ENCODE measurements at regions not wholly inside any gene's neighbourhood (a gene's known extent, or its start where the extent isn't known, plus 50 kb on each side); places are given as distances from the start of the nearest gene placed in this dataset.

DNA sequence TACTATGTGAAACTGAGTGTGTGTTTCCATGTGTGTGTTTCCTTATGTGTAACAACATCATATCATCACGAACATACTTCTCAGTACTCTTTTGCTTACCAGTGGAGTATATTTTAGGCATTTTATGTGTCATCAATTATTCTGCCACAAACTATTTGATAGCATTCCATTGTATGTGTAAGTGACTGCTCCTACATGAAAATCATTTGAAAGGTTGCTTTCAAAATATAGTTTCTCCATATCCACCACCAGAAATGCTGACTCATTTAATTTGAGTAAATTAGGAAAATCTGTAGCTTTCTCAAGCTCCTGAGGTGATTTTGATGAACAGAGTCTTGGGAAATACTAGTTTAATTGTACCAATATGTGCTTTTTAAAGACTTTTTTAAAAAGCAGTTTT lies 376.2 kb downstream of the PCDH18 start:
- TF ChIP-seq, protein P1, sequence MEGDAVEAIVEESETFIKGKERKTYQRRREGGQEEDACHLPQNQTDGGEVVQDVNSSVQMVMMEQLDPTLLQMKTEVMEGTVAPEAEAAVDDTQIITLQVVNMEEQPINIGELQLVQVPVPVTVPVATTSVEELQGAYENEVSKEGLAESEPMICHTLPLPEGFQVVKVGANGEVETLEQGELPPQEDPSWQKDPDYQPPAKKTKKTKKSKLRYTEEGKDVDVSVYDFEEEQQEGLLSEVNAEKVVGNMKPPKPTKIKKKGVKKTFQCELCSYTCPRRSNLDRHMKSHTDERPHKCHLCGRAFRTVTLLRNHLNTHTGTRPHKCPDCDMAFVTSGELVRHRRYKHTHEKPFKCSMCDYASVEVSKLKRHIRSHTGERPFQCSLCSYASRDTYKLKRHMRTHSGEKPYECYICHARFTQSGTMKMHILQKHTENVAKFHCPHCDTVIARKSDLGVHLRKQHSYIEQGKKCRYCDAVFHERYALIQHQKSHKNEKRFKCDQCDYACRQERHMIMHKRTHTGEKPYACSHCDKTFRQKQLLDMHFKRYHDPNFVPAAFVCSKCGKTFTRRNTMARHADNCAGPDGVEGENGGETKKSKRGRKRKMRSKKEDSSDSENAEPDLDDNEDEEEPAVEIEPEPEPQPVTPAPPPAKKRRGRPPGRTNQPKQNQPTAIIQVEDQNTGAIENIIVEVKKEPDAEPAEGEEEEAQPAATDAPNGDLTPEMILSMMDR (conservative IDR thresholded peaks at IDR 0.05; ENCODE audit: low read depth, low read length), result no peak
- no peak for TF ChIP-seq EZH2 (IDR thresholded peaks at IDR 0.05; ENCODE audit: low read length, unreplicated experiment)
